ENCODE measurements at regions not wholly inside any gene's neighbourhood (a gene's known extent, or its start where the extent isn't known, plus 50 kb on each side); places are given as distances from the start of the nearest gene placed in this dataset.

GRCh38 chr5:167790462-167791260, 500.8 kb upstream of the WWC1 start:
- no peak for DNase-seq

DNA sequence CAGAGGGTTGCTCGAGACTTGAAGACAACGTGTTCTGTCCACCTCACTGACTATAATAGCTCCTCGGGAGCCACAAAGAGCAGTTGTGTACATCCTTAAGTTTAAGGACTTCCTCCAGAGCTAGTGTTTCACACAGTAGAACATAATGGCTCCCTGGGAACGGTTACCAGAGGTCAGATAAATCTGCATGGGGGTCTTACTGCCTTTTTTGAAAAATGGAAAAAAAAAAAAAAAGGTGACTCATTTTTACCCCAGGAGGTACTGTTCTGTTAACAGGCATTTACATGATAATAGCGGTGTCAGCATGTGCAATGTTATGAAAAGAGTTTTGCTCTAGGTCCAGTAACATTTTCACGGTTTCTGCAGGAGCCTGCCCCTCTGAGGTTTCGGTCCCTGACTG, 498.9 kb upstream of the WWC1 start:
- no peak for DNase-seq

GRCh38 chr5:167793700-167794099, 497.7 kb upstream of the WWC1 start:
- no peak for DNase-seq

DNA sequence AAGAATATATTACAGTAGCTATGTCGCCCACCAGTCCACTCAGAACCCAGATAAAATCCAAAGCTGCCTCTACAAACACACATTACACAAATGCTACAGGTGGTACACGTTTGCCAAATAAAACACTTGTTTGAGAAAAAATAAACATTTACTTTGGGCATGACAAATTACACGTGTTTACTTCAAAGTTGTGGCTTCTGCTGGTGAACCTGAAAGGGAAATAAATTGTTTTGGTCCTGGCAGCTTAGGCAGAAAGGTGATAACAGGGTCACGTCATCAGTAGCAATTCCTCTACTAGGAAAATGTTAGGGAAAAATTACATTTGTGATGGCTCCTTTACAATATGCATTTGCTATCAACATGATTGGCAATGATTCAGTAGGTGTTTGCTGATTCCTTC, 497.3 kb upstream of the WWC1 start:
- no peak for DNase-seq

DNA sequence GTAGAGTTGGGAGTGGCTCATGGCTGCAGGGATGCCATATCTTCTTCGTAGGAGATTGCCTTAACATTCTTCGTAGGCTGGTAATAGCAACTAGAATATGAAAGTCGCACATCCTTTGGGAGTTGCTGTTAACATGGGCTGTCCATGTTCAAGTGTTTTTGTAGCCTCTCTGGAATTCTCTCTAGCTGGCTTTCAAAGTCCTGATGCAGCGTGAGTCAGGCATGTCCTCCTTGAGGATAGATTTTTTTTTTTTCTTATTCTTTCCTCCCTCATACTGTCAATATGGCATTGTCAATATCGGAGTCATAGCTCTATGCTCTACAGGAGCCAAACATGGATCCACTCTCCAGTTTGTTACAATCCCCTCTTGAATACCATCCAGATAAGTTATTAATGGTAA, 494.8 kb upstream of the WWC1 start:
- no peak for DNase-seq

DNA sequence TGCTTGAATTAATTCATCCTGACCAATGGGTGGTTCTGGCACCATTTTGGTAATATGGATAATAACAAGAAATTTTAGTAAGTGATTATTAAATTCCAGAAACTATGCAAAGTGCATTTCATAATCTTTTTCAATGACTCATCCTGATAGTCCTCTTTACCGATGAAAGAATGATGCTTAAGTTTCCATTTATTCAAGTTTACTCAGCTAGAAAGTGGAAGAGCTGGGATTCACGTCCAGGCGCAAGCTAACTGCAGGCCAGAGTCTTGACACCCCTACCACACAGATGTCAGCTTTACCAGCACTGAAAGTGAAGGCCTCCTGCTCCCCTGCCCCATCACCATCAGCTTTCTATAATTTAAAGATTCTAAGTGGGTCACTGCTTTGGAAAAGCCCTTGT, 493.5 kb upstream of the WWC1 start:
- no peak for DNase-seq

DNA sequence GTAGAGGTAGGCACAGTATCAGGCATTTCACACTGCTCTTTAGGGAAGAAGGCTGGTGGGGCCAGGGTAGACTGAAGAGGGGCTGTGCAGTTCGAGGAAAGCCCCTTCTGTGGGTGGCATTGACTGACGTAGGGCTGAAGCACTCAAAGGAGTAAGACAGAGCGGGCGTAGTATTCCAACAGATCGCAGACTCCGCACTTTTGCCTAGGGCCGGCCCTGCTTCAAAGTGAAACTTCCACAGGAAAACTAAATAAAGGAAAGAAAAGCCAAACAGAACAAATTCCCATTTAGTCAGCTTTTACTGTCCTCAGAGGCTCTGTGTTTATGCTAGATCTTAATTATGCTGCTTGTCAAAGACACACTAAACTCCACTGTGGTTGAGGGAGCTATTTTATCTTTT, 493.0 kb upstream of the WWC1 start:
- DNase-seq: no peak

GRCh38 chr5:167800427-167800826, 491.0 kb upstream of the WWC1 start:
- no peak for DNase-seq

DNA sequence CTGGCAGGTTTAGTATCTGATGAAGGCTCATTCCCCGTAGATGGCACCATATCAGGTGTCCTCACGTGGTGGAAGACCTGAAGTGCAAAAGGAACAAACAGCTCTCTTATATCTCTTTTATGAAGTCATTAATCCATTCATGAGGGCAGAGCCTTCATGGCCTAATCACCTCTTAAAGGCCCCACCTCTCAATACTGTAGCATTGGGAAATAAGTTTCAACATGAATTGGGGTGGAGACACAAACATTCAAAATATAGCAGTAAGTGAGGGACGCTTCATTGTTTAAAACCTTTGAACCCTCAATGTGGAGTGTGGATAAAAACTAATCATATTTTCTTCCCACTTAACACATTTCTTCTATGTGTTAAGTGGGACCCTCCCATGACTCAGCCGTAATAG, 489.4 kb upstream of the WWC1 start:
- no peak for DNase-seq

GRCh38 chr5:167802755-167803431, 488.6 kb upstream of the WWC1 start:
- DNase-seq: no peak

DNA sequence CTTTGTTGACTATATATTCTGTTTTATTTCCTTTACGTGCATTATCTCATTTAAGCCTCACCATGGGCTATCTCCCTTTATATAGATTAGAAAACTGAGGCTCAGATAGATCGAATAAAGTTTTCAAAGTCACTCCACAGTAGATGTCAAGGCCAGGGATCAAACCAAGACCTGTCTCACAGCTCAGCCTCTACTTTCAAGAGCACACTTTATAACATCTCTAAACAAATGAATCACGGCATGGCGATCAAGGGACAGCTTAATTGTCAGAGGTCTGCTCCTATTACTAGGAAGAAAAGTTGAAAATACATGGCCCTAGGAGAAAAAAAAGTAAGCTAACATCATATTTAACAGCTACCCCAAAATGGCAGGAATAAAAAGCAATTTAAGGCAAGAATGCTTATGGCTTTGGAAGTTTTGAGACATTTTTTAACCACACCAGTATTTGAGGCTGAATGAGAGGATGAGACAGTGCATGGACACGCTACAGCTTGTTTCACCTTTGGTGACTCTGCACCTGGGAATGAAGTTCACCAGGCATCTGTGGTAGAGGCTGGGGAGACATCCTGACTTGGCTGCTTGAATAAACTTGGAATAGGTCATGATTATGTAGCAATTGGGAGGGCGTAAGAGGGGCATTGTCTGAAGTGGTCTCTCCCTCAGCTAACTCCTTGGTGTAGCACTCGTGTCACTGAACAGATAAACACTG, 486.8 kb upstream of the WWC1 start:
- DNase-seq: no peak

- no peak for DNase-seq
Measured at GRCh38 chr5:167810573-167810972, 480.9 kb upstream of the WWC1 start.

- DNase-seq: no peak
Measured at GRCh38 chr5:167812871-167813270, 478.6 kb upstream of the WWC1 start.

- no peak for DNase-seq
Measured at GRCh38 chr5:167813389-167813788, 478.1 kb upstream of the WWC1 start.

- DNase-seq: no peak
Measured at GRCh38 chr5:167814040-167814439, 477.4 kb upstream of the WWC1 start.

DNA sequence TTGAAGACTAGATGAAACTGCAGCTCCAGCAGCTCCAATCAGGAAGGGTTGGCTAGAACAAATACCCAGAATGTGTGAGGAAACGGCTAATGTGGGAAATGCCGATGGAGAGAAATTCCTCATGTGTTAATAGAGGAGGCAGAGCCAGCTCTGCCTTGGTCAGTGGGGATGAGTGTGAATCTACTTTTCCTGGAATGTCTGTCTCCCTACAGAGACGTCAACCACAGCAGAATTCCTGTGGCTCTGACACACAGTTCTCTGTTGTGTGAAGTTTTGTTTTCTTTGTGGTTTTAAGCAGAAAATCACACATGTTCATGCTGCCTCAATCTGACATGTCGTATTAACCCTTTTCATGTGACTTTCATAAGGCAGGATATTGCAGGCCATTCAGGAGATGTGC, 476.6 kb upstream of the WWC1 start:
- no peak for DNase-seq

- peak; percentile 36 to 47 for DNase-seq
Measured at GRCh38 chr5:167816354-167816753, 475.1 kb upstream of the WWC1 start.

- no peak for DNase-seq
Measured at GRCh38 chr5:167816864-167817263, 474.6 kb upstream of the WWC1 start.

DNA sequence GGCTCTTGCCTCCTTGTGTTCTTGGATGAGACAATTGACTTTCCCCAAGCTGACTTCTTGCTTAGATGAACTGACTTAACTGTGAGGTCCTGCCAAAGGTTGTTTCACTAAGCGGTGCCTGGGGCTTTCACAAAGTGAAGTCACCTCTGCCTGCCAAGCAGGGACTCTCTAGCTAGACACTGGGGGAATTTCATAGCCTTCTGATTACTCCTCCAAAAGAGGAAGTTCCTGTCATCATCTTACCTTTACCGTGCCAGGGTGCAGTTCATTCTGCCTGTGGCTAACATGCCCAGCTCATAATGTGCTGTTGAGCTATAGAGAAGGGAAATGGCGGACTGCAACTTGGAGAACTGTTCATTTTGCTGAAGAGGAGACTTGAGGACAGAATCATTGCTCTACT, 472.0 kb upstream of the WWC1 start:
- DNase-seq: no peak

GRCh38 chr5:167820101-167820990, 471.1 kb upstream of the WWC1 start:
- no peak for DNase-seq

DNA sequence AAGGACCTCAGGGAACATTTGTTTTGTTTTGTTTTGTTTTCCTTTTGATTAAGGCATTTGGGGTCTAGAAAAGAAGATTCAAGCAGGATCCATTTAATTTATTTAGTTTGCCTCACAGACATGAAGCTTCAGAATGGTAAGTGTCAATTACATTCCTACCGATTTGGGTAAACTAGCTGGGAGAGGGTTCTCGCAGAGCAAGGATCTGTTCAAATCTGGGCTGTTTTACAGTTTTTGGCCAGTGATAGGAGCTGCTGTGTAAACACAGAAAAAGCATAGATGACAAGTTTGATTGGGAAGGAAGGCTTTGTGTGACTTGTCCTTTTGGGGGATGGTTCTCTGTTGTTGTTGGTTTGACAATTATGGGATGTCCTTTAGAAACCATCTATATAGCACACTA, 470.3 kb upstream of the WWC1 start:
- DNase-seq: no peak

DNA sequence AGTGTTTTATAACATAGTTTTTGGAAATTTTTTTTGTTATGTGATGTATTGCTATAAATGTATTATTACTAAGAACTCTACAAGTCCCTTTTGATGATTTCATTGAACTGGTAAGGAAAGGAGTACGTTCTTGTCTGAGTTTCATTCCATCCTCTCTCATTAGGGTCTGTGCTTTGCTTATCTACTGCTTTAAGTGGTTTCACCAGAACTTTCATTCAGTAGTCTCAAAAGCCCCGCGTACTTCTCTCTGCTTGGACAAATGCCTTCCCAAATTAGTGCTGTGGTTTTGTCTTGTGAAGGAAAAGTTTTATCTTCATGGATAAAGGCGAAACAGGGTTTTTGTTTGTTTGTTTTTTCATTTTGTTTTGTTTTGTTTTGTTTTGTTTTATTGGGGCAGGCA, 469.8 kb upstream of the WWC1 start:
- no peak for DNase-seq

GRCh38 chr5:167822241-167822640, 469.2 kb upstream of the WWC1 start:
- DNase-seq: no peak
